Skeletal muscle satellite cell (primary cell): ENCODE measurements at regions not wholly inside any gene's neighbourhood (a gene's known extent, or its start where the extent isn't known, plus 50 kb on each side); places are given as distances from the start of the nearest gene placed in this dataset. TPM values are rescaled to one million over a fixed set of nuclear protein-coding genes. Genes with fewer than 3 reads are reported as not detected.
"Not testable (repeated sequence)": the region's sequence is repeated elsewhere in the genome, so short reads cannot be mapped to it uniquely, and the experiment has no call there.

ENCODE experiments used
- H3K27me3 ChIP-seq: 2 replicates; pipeline ENCODE4 v1.7.0; 2013; ENCODE audit warnings: low read length; ENCODE audit not compliant: control insufficient read depth, insufficient read depth
- H3K36me3 ChIP-seq: 2 replicates; pipeline ENCODE4 v1.7.0; 2013; ENCODE audit warnings: mild to moderate bottlenecking, control low read depth, low read length; ENCODE audit not compliant: insufficient read depth
- H3K4me1 ChIP-seq: 2 replicates; pipeline ENCODE4 v1.7.0; 2013; ENCODE audit warnings: low read length; ENCODE audit not compliant: control insufficient read depth, insufficient read depth
- H3K4me2 ChIP-seq: 2 replicates; pipeline ENCODE4 v1.7.0; 2013; ENCODE audit warnings: mild to moderate bottlenecking, low read length
- H3K4me3 ChIP-seq: 2 replicates; pipeline ENCODE4 v1.7.0; 2013; ENCODE audit warnings: low read length
- H3K9ac ChIP-seq: 2 replicates; pipeline ENCODE4 v1.7.0; 2013; ENCODE audit warnings: mild to moderate bottlenecking, low read depth, low read length, moderate library complexity
- H3K9me3 ChIP-seq: replicated peaks from 2 replicates; pipeline ENCODE4 v1.7.0; 2013; ENCODE audit warnings: mild to moderate bottlenecking, control low read depth, low read length
- small RNA-seq: library from RNA; depleted of rRNA; stranded (forward); fragments of <200 nt; gene quantifications from one replicate; pipeline ENCODE3, GENCODE V24; 2012

GRCh38 chr2:216756435-216756834 is 61.1 kb upstream of the IGFBP5 start:
- Histone ChIP-seq H3K36me3 (no peaks in the 10 kb centered on the region), H3K4me2 (no peak overlapping the region), H3K9me3 (no peaks in the 10 kb centered on the region), H3K4me1 (no peaks in the 10 kb centered on the region), H3K4me3 (no peak overlapping the region), H3K9ac (no peak overlapping the region), H3K27me3 (peaks cover 46% of the 10 kb centered on the region)

GRCh38 chr2:216754812-216755211 is 59.5 kb upstream of the IGFBP5 start:
- H3K4me3 ChIP-seq, result no peak overlapping the region
- peaks cover 46% of the 10 kb centered on the region for H3K27me3 ChIP-seq
- no peak overlapping the region for H3K9ac ChIP-seq
- H3K4me2 ChIP-seq, result no peak overlapping the region
- no peaks in the 10 kb centered on the region for H3K36me3 ChIP-seq
- H3K9me3 ChIP-seq, result no peaks in the 10 kb centered on the region
- no peaks in the 10 kb centered on the region for H3K4me1 ChIP-seq

- Histone ChIP-seq H3K27me3 (peaks cover 46% of the 10 kb centered on the region), H3K4me2 (no peak overlapping the region), H3K4me1 (no peaks in the 10 kb centered on the region), H3K36me3 (no peaks in the 10 kb centered on the region), H3K9me3 (no peaks in the 10 kb centered on the region), H3K4me3 (no peak overlapping the region), H3K9ac (no peak overlapping the region)
Measured at GRCh38 chr2:216754336-216754735, 59.0 kb upstream of the IGFBP5 start.

GRCh38 chr2:216752855-216753505 is 57.6 kb upstream of the IGFBP5 start:
- Histone ChIP-seq H3K36me3 (no peaks in the 10 kb centered on the region), H3K4me1 (no peaks in the 10 kb centered on the region), H3K27me3 (peaks cover 43% of the 10 kb centered on the region), H3K4me2 (no peak overlapping the region), H3K9ac (no peak overlapping the region), H3K9me3 (no peaks in the 10 kb centered on the region), H3K4me3 (no peak overlapping the region)

- not testable (repeated sequence) for H3K4me1 ChIP-seq, H3K9me3 ChIP-seq, H3K9ac ChIP-seq, H3K36me3 ChIP-seq, H3K4me3 ChIP-seq, H3K4me2 ChIP-seq
- peaks cover 33% of the 10 kb centered on the region for H3K27me3 ChIP-seq
Measured at GRCh38 chr2:216750750-216751149, 55.4 kb upstream of the IGFBP5 start.

GRCh38 chr2:216746268-216746667 is 50.9 kb upstream of the IGFBP5 start:
- not testable (repeated sequence) for H3K4me2 ChIP-seq, H3K36me3 ChIP-seq, H3K9me3 ChIP-seq, H3K4me1 ChIP-seq, H3K4me3 ChIP-seq, H3K27me3 ChIP-seq, H3K9ac ChIP-seq

- Histone ChIP-seq H3K9me3 (no peaks in the 10 kb centered on the region), H3K4me1 (no peaks in the 10 kb centered on the region), H3K4me2 (no peak overlapping the region), H3K9ac (no peak overlapping the region), H3K36me3 (no peaks in the 10 kb centered on the region), H3K4me3 (no peak overlapping the region), H3K27me3 (peaks cover 18% of the 10 kb centered on the region)
Measured at GRCh38 chr2:216745453-216745852, 50.1 kb upstream of the IGFBP5 start.

Small RNA genes lying in the stretch of these regions (small RNA-seq; reads per million reads assigned to genes)
- gene RNA5SP120, result not detected
